Endothelial cell (in vitro differentiated cells): ENCODE measurements at regions not wholly inside any gene's neighbourhood (a gene's known extent, or its start where the extent isn't known, plus 50 kb on each side); places are given as distances from the start of the nearest gene placed in this dataset.
A peak's percentile ranks its signal among the peaks of the same experiment; 100 is the strongest.

Experiments used
- DNase-seq: peaks from one replicate; pipeline ENCODE4 v3.0.0; 2021; ENCODE audit warnings: low spot score
- H3K27ac Mint-ChIP-seq: one replicate; pipeline ENCODE4 v1.8.0; 2021; ENCODE audit warnings: mixed read lengths, inconsistent platforms; ENCODE audit not compliant: unreplicated experiment
- H3K27me3 Mint-ChIP-seq: one replicate; pipeline ENCODE4 v1.8.0; 2021; ENCODE audit warnings: mild to moderate bottlenecking, moderate library complexity, mixed read lengths, inconsistent platforms; ENCODE audit not compliant: unreplicated experiment
- H3K36me3 Mint-ChIP-seq: one replicate; pipeline ENCODE4 v1.8.0; 2021; ENCODE audit warnings: mild to moderate bottlenecking, low read depth, mixed read lengths, inconsistent platforms; ENCODE audit not compliant: unreplicated experiment
- H3K4me1 Mint-ChIP-seq: one replicate; pipeline ENCODE4 v1.8.0; 2021; ENCODE audit warnings: mild to moderate bottlenecking, mixed read lengths, inconsistent platforms; ENCODE audit not compliant: unreplicated experiment
- H3K4me3 Mint-ChIP-seq: one replicate; pipeline ENCODE4 v1.8.0; 2021; ENCODE audit warnings: mild to moderate bottlenecking, mixed read lengths, inconsistent platforms; ENCODE audit not compliant: unreplicated experiment
- H3K9me3 Mint-ChIP-seq: one replicate; pipeline ENCODE4 v1.8.0; 2021; ENCODE audit warnings: mixed read lengths, inconsistent platforms; ENCODE audit not compliant: unreplicated experiment
- CTCF ChIP-seq: fragments of 200-600 bp; sonication (generic); IDR thresholded peaks from one replicate; pipeline ENCODE4 v1.5.0; 2021; ENCODE audit warnings: antibody characterized with exemption; ENCODE audit not compliant: unreplicated experiment

GRCh38 chr7:128158370-128158769, 82.7 kb upstream of the LEP start:
- Mint-ChIP-seq H3K27me3 (peaks cover 13% of the 10 kb centered on the region), H3K27ac (no peak overlapping the region), H3K9me3 (no peaks in the 10 kb centered on the region), H3K4me1 (no peaks in the 10 kb centered on the region), H3K36me3 (peaks cover 4% of the 10 kb centered on the region), H3K4me3 (no peak overlapping the region)
- TF ChIP-seq CTCF, result no peak
- no peak for DNase-seq

- TF ChIP-seq CTCF, result no peak
- H3K36me3 Mint-ChIP-seq, result peaks cover 4% of the 10 kb centered on the region
- H3K4me1 Mint-ChIP-seq, result no peaks in the 10 kb centered on the region
- H3K27ac Mint-ChIP-seq, result no peak overlapping the region
- no peak overlapping the region for H3K4me3 Mint-ChIP-seq
- no peaks in the 10 kb centered on the region for H3K9me3 Mint-ChIP-seq
- no peak for DNase-seq
- peaks cover 17% of the 10 kb centered on the region for H3K27me3 Mint-ChIP-seq
These were observed 80.8 kb upstream of the LEP start for GRCh38 chr7:128160296-128160695.

- H3K27ac Mint-ChIP-seq, result no peak overlapping the region
- H3K4me3 Mint-ChIP-seq, result no peak overlapping the region
- H3K4me1 Mint-ChIP-seq, result no peaks in the 10 kb centered on the region
- DNase-seq, result no peak
- TF ChIP-seq CTCF, result no peak
- H3K27me3 Mint-ChIP-seq, result peaks cover 26% of the 10 kb centered on the region
- H3K36me3 Mint-ChIP-seq, result peaks cover 4% of the 10 kb centered on the region
- no peaks in the 10 kb centered on the region for H3K9me3 Mint-ChIP-seq
These were observed 79.5 kb upstream of the LEP start for GRCh38 chr7:128161466-128162125.

- H3K36me3 Mint-ChIP-seq, result peaks cover 4% of the 10 kb centered on the region
- H3K9me3 Mint-ChIP-seq, result no peaks in the 10 kb centered on the region
- DNase-seq, result no peak
- H3K4me1 Mint-ChIP-seq, result no peaks in the 10 kb centered on the region
- H3K4me3 Mint-ChIP-seq, result no peak overlapping the region
- no peak for TF ChIP-seq CTCF
- H3K27me3 Mint-ChIP-seq, result peaks cover 26% of the 10 kb centered on the region
- peak overlapping the region; percentile 31 for H3K27ac Mint-ChIP-seq
These were observed 78.4 kb upstream of the LEP start for GRCh38 chr7:128162666-128163065.

GRCh38 chr7:128163473-128163872, 77.6 kb upstream of the LEP start:
- H3K4me3 Mint-ChIP-seq, result no peak overlapping the region
- TF ChIP-seq CTCF, result no peak
- no peak overlapping the region for H3K27ac Mint-ChIP-seq
- H3K27me3 Mint-ChIP-seq, result peaks cover 31% of the 10 kb centered on the region
- no peaks in the 10 kb centered on the region for H3K9me3 Mint-ChIP-seq
- peaks cover 4% of the 10 kb centered on the region for H3K36me3 Mint-ChIP-seq
- H3K4me1 Mint-ChIP-seq, result peaks cover under 1% of the 10 kb centered on the region
- DNase-seq, result no peak
